ENCODE measurements at regions not wholly inside any gene's neighbourhood (a gene's known extent, or its start where the extent isn't known, plus 50 kb on each side); places are given as distances from the start of the nearest gene placed in this dataset.

DNA sequence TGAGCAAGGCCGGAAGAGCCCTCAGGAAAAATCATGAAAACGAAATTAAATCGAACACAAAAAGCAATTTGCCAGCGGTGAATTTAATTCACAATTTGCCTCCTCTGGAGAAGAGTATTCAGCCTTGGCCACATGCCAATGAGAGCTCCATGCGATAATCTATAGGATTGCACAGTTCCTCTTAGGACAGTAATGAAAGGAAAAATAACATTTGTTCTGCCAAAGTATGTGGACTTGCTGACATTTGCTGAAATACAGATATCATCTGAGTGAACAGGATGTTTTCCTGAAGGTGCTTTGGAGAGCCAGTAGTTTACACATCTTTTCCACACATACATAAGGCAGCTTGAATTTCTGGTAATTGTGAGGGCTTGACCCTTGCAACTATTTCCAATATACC, 188.6 kb upstream of the PDZRN3 start:
- TF ChIP-seq EZH2phosphoT487 (IDR thresholded peaks at IDR 0.05; ENCODE audit: insufficient read depth, low read depth) (no peak), EZH2 (IDR thresholded peaks at IDR 0.05; ENCODE audit: insufficient read depth, poor library complexity, severe bottlenecking) (no peak)

Measured in GM23248 (cell line).